PC-9 (cell line): ENCODE measurements at regions not wholly inside any gene's neighbourhood (a gene's known extent, or its start where the extent isn't known, plus 50 kb on each side); places are given as distances from the start of the nearest gene placed in this dataset.

Source experiments
- CTCF ChIP-seq: fragments of 200-600 bp; sonication (generic); conservative IDR thresholded peaks from 2 replicates; pipeline ENCODE4 v1.6.1; 2017; ENCODE audit warnings: mixed run types, antibody characterized with exemption, mild to moderate bottlenecking, moderate library complexity
- EZH2 ChIP-seq: fragments of 200-600 bp; sonication (generic); IDR thresholded peaks from 2 replicates; pipeline ENCODE4 v1.8.0; 2017; ENCODE audit warnings: antibody characterized with exemption, low read depth

- TF ChIP-seq EZH2 (no peak), CTCF (no peak)
Measured at GRCh38 chr10:33776419-33777070, 442.1 kb upstream of the NRP1 start.
